Kidney capillary endothelial cell (primary cell): ENCODE measurements at regions not wholly inside any gene's neighbourhood (a gene's known extent, or its start where the extent isn't known, plus 50 kb on each side); places are given as distances from the start of the nearest gene placed in this dataset.

Experiments used
- DNase-seq: peaks from one replicate; pipeline ENCODE4 v3.0.0-alpha.2; 2018; ENCODE audit warnings: low spot score

- DNase-seq = no peak
Measured at GRCh38 chr13:108527844-108528243, 101.6 kb upstream of the MYO16 start.

- no peak for DNase-seq
Measured at GRCh38 chr13:108528303-108528702, 101.1 kb upstream of the MYO16 start.

GRCh38 chr13:108533842-108534241 is 95.6 kb upstream of the MYO16 start:
- no peak for DNase-seq

- DNase-seq = no peak
Measured at GRCh38 chr13:108534728-108535127, 94.7 kb upstream of the MYO16 start.

- no peak for DNase-seq
Measured at GRCh38 chr13:108549934-108550333, 79.5 kb upstream of the MYO16 start.

GRCh38 chr13:108551674-108552073 is 77.7 kb upstream of the MYO16 start:
- no peak for DNase-seq

GRCh38 chr13:108558489-108558888 is 70.9 kb upstream of the MYO16 start:
- DNase-seq = no peak

- DNase-seq = no peak
Measured at GRCh38 chr13:108560093-108560492, 69.3 kb upstream of the MYO16 start.

GRCh38 chr13:108561149-108561548 is 68.3 kb upstream of the MYO16 start:
- no peak for DNase-seq

GRCh38 chr13:108566413-108567170 is 62.8 kb upstream of the MYO16 start:
- no peak for DNase-seq

- DNase-seq = no peak
Measured at GRCh38 chr13:108572782-108573211, 56.6 kb upstream of the MYO16 start.

GRCh38 chr13:108573455-108573854 is 56.0 kb upstream of the MYO16 start:
- no peak for DNase-seq

- no peak for DNase-seq
Measured at GRCh38 chr13:108574856-108575255, 54.6 kb upstream of the MYO16 start.

GRCh38 chr13:108575430-108575829 is 54.0 kb upstream of the MYO16 start:
- DNase-seq = no peak
